HEK293 (cell line): ENCODE measurements at regions not wholly inside any gene's neighbourhood (a gene's known extent, or its start where the extent isn't known, plus 50 kb on each side); places are given as distances from the start of the nearest gene placed in this dataset.

Experiments
- CTCF ChIP-seq: fragments of 450-650 bp; formaldehyde crosslinking; IDR thresholded peaks from 2 replicates; pipeline ENCODE4 v1.5.1; 2016; ENCODE audit warnings: missing biosample characterization, missing genetic modification characterization
- PBX3 ChIP-seq: sonication (generic); formaldehyde crosslinking; IDR thresholded peaks from 2 replicates; pipeline ENCODE4 v1.8.1; 2022; ENCODE audit warnings: mild to moderate bottlenecking, moderate library complexity, missing genetic modification reagents
- REST ChIP-seq: fragments of 450-650 bp; formaldehyde crosslinking; IDR thresholded peaks from 2 replicates; pipeline ENCODE4 v1.5.1; 2016; ENCODE audit warnings: missing biosample characterization, missing genetic modification characterization
- TRIM28 ChIP-seq: IDR thresholded peaks from 2 replicates; pipeline ENCODE4 v1.6.1; 2011; ENCODE audit warnings: low read length, control low read depth, borderline replicate concordance
- YY2 ChIP-seq: fragments of 450-650 bp; formaldehyde crosslinking; IDR thresholded peaks from 2 replicates; pipeline ENCODE4 v1.5.1; 2016; ENCODE audit warnings: missing biosample characterization, missing genetic modification characterization
- ZNF133 ChIP-seq: fragments of 450-650 bp; formaldehyde crosslinking; IDR thresholded peaks from 2 replicates; pipeline ENCODE4 v1.5.1; 2016; ENCODE audit warnings: missing biosample characterization, missing genetic modification characterization
- ZNF24 ChIP-seq: fragments of 450-650 bp; formaldehyde crosslinking; IDR thresholded peaks from 2 replicates; pipeline ENCODE4 v1.5.1; 2016; ENCODE audit warnings: missing biosample characterization, missing genetic modification characterization
- ZNF362 ChIP-seq: fragments of 450-650 bp; formaldehyde crosslinking; IDR thresholded peaks from 2 replicates; pipeline ENCODE4 v1.5.1; 2016; ENCODE audit warnings: missing biosample characterization, missing genetic modification characterization
- ZNF366 ChIP-seq: fragments of 450-650 bp; formaldehyde crosslinking; conservative IDR thresholded peaks from 2 replicates; pipeline ENCODE4 v1.5.1; 2016; ENCODE audit warnings: missing biosample characterization, missing genetic modification characterization
- ZNF510 ChIP-seq: fragments of 450-650 bp; formaldehyde crosslinking; IDR thresholded peaks from 2 replicates; pipeline ENCODE4 v1.5.1; 2018; ENCODE audit warnings: mild to moderate bottlenecking, missing genetic modification characterization, missing biosample characterization; ENCODE audit not compliant: insufficient replicate concordance
- ZNF776 ChIP-seq: fragments of 450-650 bp; formaldehyde crosslinking; IDR thresholded peaks from 2 replicates; pipeline ENCODE4 v1.5.0; 2017; ENCODE audit warnings: missing biosample characterization, missing genetic modification characterization, borderline replicate concordance

- TF ChIP-seq ZNF24 (tag by site-specific recombination) = no peak
- TF ChIP-seq PBX3 = no peak
- no peak for TF ChIP-seq REST
- TF ChIP-seq CTCF (tag by site-specific recombination) = no peak
- no peak for TF ChIP-seq ZNF362 (tag by site-specific recombination)
- no peak for TF ChIP-seq YY2 (tag by site-specific recombination)
- TF ChIP-seq ZNF776 (tag by site-specific recombination) = no peak
- no peak for TF ChIP-seq ZNF510 (tag by site-specific recombination)
- TF ChIP-seq TRIM28 = no peak
- no peak for TF ChIP-seq ZNF133 (tag by site-specific recombination)
- TF ChIP-seq ZNF366 (tag by site-specific recombination) = no peak
These were observed 100.3 kb downstream of the SLC25A47 start for GRCh38 chr14:100423317-100424010.
